H1 (cell line): ENCODE measurements at regions not wholly inside any gene's neighbourhood (a gene's known extent, or its start where the extent isn't known, plus 50 kb on each side); places are given as distances from the start of the nearest gene placed in this dataset.

Experiments used
- CTCF ChIA-PET: fragments of 300-600 bp; sonication (Branson Sonifier 250); formaldehyde crosslinking; loops from one replicate; lab custom pipeline; 2021; ENCODE audit not compliant: partially characterized antibody; lab: Charles Lee
- POLR2A ChIA-PET: fragments of 300-600 bp; sonication (Branson Sonifier 250); formaldehyde crosslinking; loops from one replicate; lab custom pipeline; 2021; ENCODE audit warnings: inconsistent platforms; ENCODE audit not compliant: partially characterized antibody; lab: Charles Lee
- DNase-seq, 2 experiments: peaks; one replicate each; pipeline versions ENCODE4 v3.0.0 to v3.0.0-alpha.2; 2010 to 2022; ENCODE audit warnings: low spot score in 2 of 2, low read depth in 1 of 2, mixed read lengths in 1 of 2
- FAIRE-seq: peaks from 2 replicates; lab custom pipeline; 2011; peaks lifted over from hg19 to GRCh38; lab: Jason Lieb, UNC
- H2AFZ ChIP-seq: 2 replicates; pipeline ENCODE4 v1.8.1; 2012; ENCODE audit warnings: low read length, inconsistent platforms
- H2AK5ac ChIP-seq: 2 replicates; pipeline ENCODE4 v1.6.1; 2013; ENCODE audit warnings: low read depth, low read length
- H2BK120ac ChIP-seq: replicated peaks from 2 replicates; pipeline ENCODE3; 2013; ENCODE audit warnings: low read depth, low read length, inconsistent platforms
- H2BK12ac ChIP-seq: 2 replicates; pipeline ENCODE4 v1.6.1; 2013; ENCODE audit warnings: low read depth, low read length
- H2BK15ac ChIP-seq: 2 replicates; pipeline ENCODE4 v1.6.1; 2013; ENCODE audit warnings: low read length
- H2BK20ac ChIP-seq: 2 replicates; pipeline ENCODE4 v1.6.1; 2013; ENCODE audit warnings: low read length
- H2BK5ac ChIP-seq: 2 replicates; pipeline ENCODE4 v1.6.1; 2013; ENCODE audit warnings: low read depth, low read length
- H3K14ac ChIP-seq: 2 replicates; pipeline ENCODE4 v1.6.1; 2013; ENCODE audit warnings: inconsistent platforms; ENCODE audit not compliant: insufficient read length
- H3K18ac ChIP-seq: 2 replicates; pipeline ENCODE4 v1.6.1; 2013; ENCODE audit warnings: low read length; ENCODE audit errors: extremely low read depth
- H3K23ac ChIP-seq: 2 replicates; pipeline ENCODE4 v1.6.1; 2013; ENCODE audit warnings: inconsistent platforms; ENCODE audit not compliant: insufficient read length
- H3K23me2 ChIP-seq: 2 replicates; pipeline ENCODE4 v1.6.1; 2013; ENCODE audit warnings: low read depth, low read length
- H3K27ac ChIP-seq: 2 replicates; pipeline ENCODE4 v1.6.1; 2011; ENCODE audit warnings: low read depth, low read length, inconsistent platforms
- H3K27me3 ChIP-seq, 4 experiments: replicated peaks in 1 of 4; 1 replicate in 1 of 4; 2 replicates in 3 of 4; pipeline versions ENCODE4 v1.6.1 to v1.8.1; 2011 to 2013; ENCODE audit warnings: low read length in 3 of 4, mild to moderate bottlenecking in 3 of 4, inconsistent platforms in 2 of 4, mixed read lengths in 2 of 4, moderate library complexity in 1 of 4; ENCODE audit not compliant: control insufficient read depth in 3 of 4, insufficient read depth in 3 of 4; ENCODE audit errors: extremely low read depth in 1 of 4
- H3K36me3 ChIP-seq, 4 experiments: 2 replicates each; pipeline versions ENCODE4 v1.6.1 to v1.8.1; 2011 to 2013; ENCODE audit warnings: mild to moderate bottlenecking in 4 of 4, low read length in 3 of 4, moderate library complexity in 2 of 4, control low read depth in 1 of 4, inconsistent platforms in 1 of 4; ENCODE audit not compliant: insufficient read depth in 4 of 4, control insufficient read depth in 2 of 4
- H3K4ac ChIP-seq: replicated peaks from 2 replicates; pipeline ENCODE3; 2013; ENCODE audit warnings: low read length, low read depth, mixed read lengths, inconsistent platforms; ENCODE audit not compliant: insufficient read length
- H3K4me1 ChIP-seq, 4 experiments: replicated peaks in 1 of 4; 1 replicate in 1 of 4; 2 replicates in 3 of 4; pipeline versions ENCODE4 v1.6.1 to v1.8.1; 2011 to 2013; ENCODE audit warnings: low read length in 3 of 4, inconsistent platforms in 2 of 4, mixed read lengths in 1 of 4; ENCODE audit not compliant: insufficient read depth in 4 of 4, control insufficient read depth in 3 of 4
- H3K4me2 ChIP-seq, 2 experiments: 2 replicates each; pipeline versions ENCODE4 v1.6.1 to v1.8.1; 2011 to 2013; ENCODE audit warnings: low read depth in 2 of 2, low read length in 2 of 2, control low read depth in 1 of 2, inconsistent platforms in 1 of 2, mild to moderate bottlenecking in 1 of 2; ENCODE audit not compliant: insufficient read depth in 1 of 2
- H3K4me3 ChIP-seq, 4 experiments: fragments of 200-600, 300-600 bp in 1 of 4; sonication (generic), shearing (Covaris generic), sonication (Bioruptor Twin) in 1 of 4; 2 replicates each; pipeline versions ENCODE4 v1.5.1 to v1.8.1; 2011 to 2016; ENCODE audit warnings: low read length in 4 of 4, low read depth in 3 of 4, control low read depth in 2 of 4, inconsistent platforms in 2 of 4, mild to moderate bottlenecking in 2 of 4, mixed read lengths in 1 of 4, moderate library complexity in 1 of 4; ENCODE audit not compliant: insufficient read depth in 2 of 4; ENCODE audit errors: extremely low read depth in 1 of 4
- H3K56ac ChIP-seq: replicated peaks from 2 replicates; pipeline ENCODE3; 2013; ENCODE audit warnings: low read depth, mild to moderate bottlenecking, mixed read lengths, low read length, inconsistent platforms; ENCODE audit not compliant: insufficient read length
- H3K79me1 ChIP-seq: 2 replicates; pipeline ENCODE4 v1.6.1; 2013; ENCODE audit warnings: low read depth, low read length, control low read depth
- H3K79me2 ChIP-seq, 2 experiments: 2 replicates each; pipeline versions ENCODE4 v1.6.1 to v1.8.1; 2012 to 2013; ENCODE audit warnings: low read length in 2 of 2, mild to moderate bottlenecking in 2 of 2, inconsistent platforms in 1 of 2; ENCODE audit not compliant: insufficient read depth in 2 of 2, control insufficient read depth in 1 of 2
- H3K9ac ChIP-seq, 4 experiments: replicated peaks in 1 of 4; 1 replicate in 1 of 4; 2 replicates in 3 of 4; pipeline versions ENCODE4 v1.6.1 to v1.8.1; 2011 to 2013; ENCODE audit warnings: low read depth in 3 of 4, low read length in 3 of 4, control low read depth in 2 of 4, mild to moderate bottlenecking in 2 of 4, moderate library complexity in 2 of 4, inconsistent platforms in 1 of 4; ENCODE audit errors: extremely low read depth in 1 of 4
- H3K9me3 ChIP-seq, 2 experiments: 2 replicates each; pipeline versions ENCODE4 v1.6.1 to v1.8.1; 2012 to 2013; ENCODE audit warnings: mild to moderate bottlenecking in 2 of 2, moderate library complexity in 2 of 2, control low read depth in 1 of 2, inconsistent platforms in 1 of 2, low read depth in 1 of 2, low read length in 1 of 2, mixed read lengths in 1 of 2; ENCODE audit not compliant: insufficient read depth in 2 of 2
- H4K20me1 ChIP-seq, 2 experiments: replicated peaks in 1 of 2; 2 replicates each; pipeline versions ENCODE3 to v1.8.1; 2011 to 2013; ENCODE audit warnings: inconsistent platforms in 2 of 2, low read length in 2 of 2, mild to moderate bottlenecking in 1 of 2; ENCODE audit not compliant: insufficient read depth in 2 of 2, control insufficient read depth in 1 of 2
- H4K5ac ChIP-seq: 2 replicates; pipeline ENCODE4 v1.6.1; 2013; ENCODE audit warnings: low read length, low read depth, mixed read lengths, inconsistent platforms; ENCODE audit not compliant: insufficient read length
- H4K8ac ChIP-seq: 2 replicates; pipeline ENCODE4 v1.8.0; 2013; ENCODE audit warnings: mild to moderate bottlenecking, moderate library complexity, low read length, inconsistent platforms; ENCODE audit not compliant: insufficient read depth; ENCODE audit errors: extremely low read depth
- H4K91ac ChIP-seq: replicated peaks from 2 replicates; pipeline ENCODE3; 2013; ENCODE audit warnings: low read length, mixed read lengths, inconsistent platforms; ENCODE audit not compliant: insufficient read length
- ASH2L ChIP-seq: fragments of 200-600, 300-600 bp; sonication (generic); IDR thresholded peaks from one replicate; pipeline ENCODE4 v1.7.1; 2017; ENCODE audit warnings: low read length
- CEBPB ChIP-seq: IDR thresholded peaks from 2 replicates; pipeline ENCODE4 v1.6.1; 2012; ENCODE audit warnings: low read depth, low read length
- WGBS, 2 experiments: shearing (Covaris generic) in 1 of 2; methylation state at CpG; one replicate each; pipeline versions ENCODE4 v1.1.6 to v1.1.7; 2013 to 2015; ENCODE audit warnings: low lambda C conversion rate in 2 of 2, mixed read lengths in 2 of 2, inconsistent platforms in 1 of 2, low coverage in 1 of 2, missing lambda C conversion rate in 1 of 2; ENCODE audit not compliant: insufficient replicate concordance in 2 of 2, insufficient coverage in 1 of 2, insufficient read length in 1 of 2; ENCODE audit errors: extremely low coverage in 1 of 2, missing lambda C conversion rate in 1 of 2; 5-methylcytosine and 5-hydroxymethylcytosine counted together

DNA sequence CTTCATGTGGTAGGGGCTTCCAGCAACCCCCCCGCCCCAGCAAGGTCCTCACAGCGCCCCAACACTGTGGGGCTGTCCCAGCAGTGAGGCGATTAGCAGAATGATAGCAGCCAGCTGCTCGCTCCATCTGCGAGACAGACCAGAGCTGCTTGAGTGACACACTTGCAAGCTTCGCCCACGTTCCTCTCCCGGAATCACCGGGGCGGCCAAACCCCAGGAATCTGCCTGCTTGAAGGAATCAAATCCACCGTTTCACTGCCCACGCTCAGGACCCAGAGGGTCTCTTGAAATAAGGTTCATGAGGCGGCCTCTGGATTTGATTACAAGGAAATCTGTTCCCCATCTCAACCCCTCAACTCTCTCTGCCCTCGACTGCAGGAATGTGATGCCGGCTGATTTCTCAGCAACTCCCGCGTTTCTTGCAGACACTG, 356.0 kb downstream of the C16orf95 start:
- Histone ChIP-seq H4K20me1 (no peaks in the 10 kb centered on the region), H3K14ac (no peak overlapping the region), H3K79me2 (no peaks in the 10 kb centered on the region), H2BK15ac (no peak overlapping the region), H3K56ac (no peak overlapping the region), H2BK12ac (no peak overlapping the region), H2BK20ac (no peak overlapping the region), H3K4ac (no peak overlapping the region), H3K79me1 (no peaks in the 10 kb centered on the region), H2AFZ (no peak overlapping the region), H3K23me2 (no peaks in the 10 kb centered on the region), H3K27me3 (no peaks in the 10 kb centered on the region; a peak in 1 of 7 replicates), H3K9ac (no peak overlapping the region), H3K4me3 (no peak overlapping the region), H2AK5ac (no peak overlapping the region), H3K4me1 (peaks cover 0 to 2% (median 0%) of the 10 kb centered on the region in 4 experiments; a peak in 2 of 7 replicates), H3K9me3 (no peaks in the 10 kb centered on the region), H3K4me2 (no peak overlapping the region), H3K18ac (no peak overlapping the region), H3K27ac (no peak overlapping the region), H2BK5ac (no peak overlapping the region), H3K36me3 (no peaks in the 10 kb centered on the region), H2BK120ac (no peak overlapping the region), H4K8ac (no peak overlapping the region), H3K23ac (no peak overlapping the region), H4K5ac (no peak overlapping the region), H4K91ac (no peak overlapping the region)
- FAIRE-seq (no peak), DNase-seq (no peak)
- WGBS, 2 experiments, result 86% methylated on average over 15 of the region's 17 CpGs; no CpG with 5 or more reads in 1 of the 2 experiments
- ChIA-PET CTCF (interaction anchor here (0.9 kb wide), 1 partner anchor 398 kb away, joined by 3 read pairs; no protein-coding TSS in a partner anchor), POLR2A (no interaction called here)
- no peak for TF ChIP-seq CEBPB
- no peak for TF ChIP-seq ASH2L
